K562 (cell line): ENCODE measurements at regions not wholly inside any gene's neighbourhood (a gene's known extent, or its start where the extent isn't known, plus 50 kb on each side); places are given as distances from the start of the nearest gene placed in this dataset.

Experiments
- CBX1 ChIP-seq: sonication (generic); IDR thresholded peaks from 2 replicates; pipeline ENCODE4 v1.6.1; 2016; ENCODE audit warnings: antibody characterized with exemption, low read depth, mild to moderate bottlenecking
- ELF1 ChIP-seq: fragments of 200-800 bp; sonication (Bioruptor generic); IDR thresholded peaks from 2 replicates; pipeline ENCODE4 v1.6.1; 2016; ENCODE audit warnings: missing genetic modification characterization, missing compliant biosample characterization
- FOXJ3 ChIP-seq: sonication (generic); formaldehyde crosslinking; IDR thresholded peaks from 2 replicates; pipeline ENCODE4 v1.4.0; 2020; ENCODE audit warnings: mild to moderate bottlenecking, missing genetic modification reagents
- KLF6 ChIP-seq: fragments of 250-450 bp; sonication (Bioruptor Pico); IDR thresholded peaks from 2 replicates; pipeline ENCODE4 v1.4.0; 2020; ENCODE audit warnings: mild to moderate bottlenecking, moderate library complexity, borderline replicate concordance
- REST ChIP-seq, 2 experiments: fragments of 450-650 bp; formaldehyde crosslinking in 1 of 2; IDR thresholded peaks; 2 replicates each; pipeline versions ENCODE4 v1.4.0 to v1.6.1; 2014 to 2020; ENCODE audit warnings: mild to moderate bottlenecking in 2 of 2, borderline replicate concordance in 1 of 2, low read depth in 1 of 2
- SIX5 ChIP-seq, 2 experiments: IDR thresholded peaks; 2 replicates each; pipeline ENCODE4 v1.6.1; 2011; ENCODE audit warnings: low read length in 2 of 2, borderline replicate concordance in 1 of 2, low read depth in 1 of 2, mild to moderate bottlenecking in 1 of 2, moderate library complexity in 1 of 2; ENCODE audit not compliant: insufficient read depth in 1 of 2
- STAT6 ChIP-seq: sonication (generic); formaldehyde crosslinking; IDR thresholded peaks from 2 replicates; pipeline ENCODE4 v1.8.1; 2023; ENCODE audit warnings: mild to moderate bottlenecking, missing genetic modification reagents
- ZBTB8A ChIP-seq: fragments of 450-650 bp; IDR thresholded peaks from 2 replicates; pipeline ENCODE4 v1.6.1; 2018; ENCODE audit warnings: mild to moderate bottlenecking, moderate library complexity; ENCODE audit not compliant: partially characterized antibody
- TF ChIP-seq, protein P1 (sequence below): fragments of 450-650 bp; IDR thresholded peaks from 2 replicates; pipeline ENCODE4 v1.6.1; 2016; ENCODE audit warnings: low read depth

DNA sequence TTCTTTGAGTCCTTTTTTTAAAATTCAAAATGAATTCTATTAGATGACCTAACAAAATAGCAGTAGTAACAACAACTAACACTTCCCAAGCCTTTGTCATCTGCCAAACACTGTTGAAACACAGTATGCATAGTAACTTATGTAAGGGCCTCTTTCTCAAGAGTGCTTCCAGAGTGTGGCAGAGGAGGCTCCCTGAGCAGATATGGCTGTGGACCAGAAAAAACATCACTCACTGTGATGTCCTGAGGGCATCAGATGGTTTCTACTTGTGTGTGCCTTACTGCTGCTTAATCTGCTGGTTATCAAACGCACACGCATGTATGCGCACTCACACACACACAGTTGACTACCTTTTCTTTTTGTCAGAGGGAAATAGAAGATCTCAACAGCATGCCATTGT, 110.8 kb downstream of the DLEU7 start (continued):
- TF ChIP-seq REST (IDR thresholded peaks at IDR 0.05; ENCODE audit: borderline replicate concordance) (no peak), REST (CRISPR knock-in tag; IDR thresholded peaks at IDR 0.05; ENCODE audit: low read depth) (no peak), ELF1 (tag) (no peak), CBX1 (no peak), FOXJ3 (CRISPR knock-in tag) (no peak), SIX5 (IDR thresholded peaks at IDR 0.05; ENCODE audit: borderline replicate concordance in 1 of 2, insufficient read depth in 1 of 2, low read depth in 1 of 2, low read length in 2 of 2) (no peak), KLF6 (CRISPR knock-in tag) (no peak), ZBTB8A (no peak), STAT6 (no peak)
- TF ChIP-seq, protein P1, sequence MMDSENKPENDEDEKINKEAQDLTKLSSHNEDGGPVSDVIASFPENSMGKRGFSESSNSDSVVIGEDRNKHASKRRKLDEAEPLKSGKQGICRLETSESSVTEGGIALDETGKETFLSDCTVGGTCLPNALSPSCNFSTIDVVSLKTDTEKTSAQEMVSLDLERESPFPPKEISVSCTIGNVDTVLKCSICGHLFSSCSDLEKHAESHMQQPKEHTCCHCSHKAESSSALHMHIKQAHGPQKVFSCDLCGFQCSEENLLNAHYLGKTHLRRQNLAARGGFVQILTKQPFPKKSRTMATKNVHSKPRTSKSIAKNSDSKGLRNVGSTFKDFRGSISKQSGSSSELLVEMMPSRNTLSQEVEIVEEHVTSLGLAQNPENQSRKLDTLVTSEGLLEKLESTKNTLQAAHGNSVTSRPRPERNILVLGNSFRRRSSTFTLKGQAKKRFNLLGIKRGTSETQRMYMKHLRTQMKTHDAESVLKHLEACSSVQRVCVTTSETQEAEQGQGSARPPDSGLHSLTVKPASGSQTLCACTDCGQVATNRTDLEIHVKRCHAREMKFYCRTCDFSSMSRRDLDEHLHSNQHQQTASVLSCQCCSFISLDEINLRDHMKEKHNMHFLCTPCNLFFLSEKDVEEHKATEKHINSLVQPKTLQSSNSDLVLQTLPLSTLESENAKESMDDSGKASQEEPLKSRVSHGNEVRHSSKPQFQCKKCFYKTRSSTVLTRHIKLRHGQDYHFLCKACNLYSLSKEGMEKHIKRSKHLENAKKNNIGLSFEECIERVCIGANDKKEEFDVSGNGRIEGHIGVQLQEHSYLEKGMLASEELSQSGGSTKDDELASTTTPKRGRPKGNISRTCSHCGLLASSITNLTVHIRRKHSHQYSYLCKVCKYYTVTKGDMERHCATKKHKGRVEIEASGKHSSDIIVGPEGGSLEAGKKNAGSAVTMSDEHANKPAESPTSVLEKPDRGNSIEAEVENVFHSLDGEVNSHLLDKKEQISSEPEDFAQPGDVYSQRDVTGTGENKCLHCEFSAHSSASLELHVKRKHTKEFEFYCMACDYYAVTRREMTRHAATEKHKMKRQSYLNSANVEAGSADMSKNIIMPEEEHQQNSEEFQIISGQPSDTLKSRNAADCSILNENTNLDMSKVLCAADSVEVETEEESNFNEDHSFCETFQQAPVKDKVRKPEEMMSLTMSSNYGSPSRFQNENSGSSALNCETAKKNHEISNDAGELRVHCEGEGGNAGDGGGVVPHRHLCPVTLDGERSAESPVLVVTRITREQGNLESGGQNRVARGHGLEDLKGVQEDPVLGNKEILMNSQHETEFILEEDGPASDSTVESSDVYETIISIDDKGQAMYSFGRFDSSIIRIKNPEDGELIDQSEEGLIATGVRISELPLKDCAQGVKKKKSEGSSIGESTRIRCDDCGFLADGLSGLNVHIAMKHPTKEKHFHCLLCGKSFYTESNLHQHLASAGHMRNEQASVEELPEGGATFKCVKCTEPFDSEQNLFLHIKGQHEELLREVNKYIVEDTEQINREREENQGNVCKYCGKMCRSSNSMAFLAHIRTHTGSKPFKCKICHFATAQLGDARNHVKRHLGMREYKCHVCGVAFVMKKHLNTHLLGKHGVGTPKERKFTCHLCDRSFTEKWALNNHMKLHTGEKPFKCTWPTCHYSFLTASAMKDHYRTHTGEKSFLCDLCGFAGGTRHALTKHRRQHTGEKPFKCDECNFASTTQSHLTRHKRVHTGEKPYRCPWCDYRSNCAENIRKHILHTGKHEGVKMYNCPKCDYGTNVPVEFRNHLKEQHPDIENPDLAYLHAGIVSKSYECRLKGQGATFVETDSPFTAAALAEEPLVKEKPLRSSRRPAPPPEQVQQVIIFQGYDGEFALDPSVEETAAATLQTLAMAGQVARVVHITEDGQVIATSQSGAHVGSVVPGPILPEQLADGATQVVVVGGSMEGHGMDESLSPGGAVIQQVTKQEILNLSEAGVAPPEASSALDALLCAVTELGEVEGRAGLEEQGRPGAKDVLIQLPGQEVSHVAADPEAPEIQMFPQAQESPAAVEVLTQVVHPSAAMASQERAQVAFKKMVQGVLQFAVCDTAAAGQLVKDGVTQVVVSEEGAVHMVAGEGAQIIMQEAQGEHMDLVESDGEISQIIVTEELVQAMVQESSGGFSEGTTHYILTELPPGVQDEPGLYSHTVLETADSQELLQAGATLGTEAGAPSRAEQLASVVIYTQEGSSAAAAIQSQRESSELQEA, result no peak
